GM13977 (cell line): ENCODE measurements at regions not wholly inside any gene's neighbourhood (a gene's known extent, or its start where the extent isn't known, plus 50 kb on each side); places are given as distances from the start of the nearest gene placed in this dataset.

ENCODE experiments used
- DNase-seq: peaks from one replicate; pipeline ENCODE4 v3.0.0; 2012; ENCODE audit warnings: low spot score
- CTCF ChIP-seq: IDR thresholded peaks from 2 replicates; pipeline ENCODE4 v1.5.1; 2012; ENCODE audit warnings: mild to moderate bottlenecking, control low read depth; ENCODE audit not compliant: insufficient read depth; ENCODE audit errors: extremely low read depth, missing control alignments
- in situ Hi-C: fragments of 300-500 bp; cut with MboI; formaldehyde crosslinking; loops from one replicate; pipeline ENCODE4 v1.12.0; 2022; ENCODE audit warnings: low sequenced_read_pairs, low pct_unique_long_range_greater_than_20kb, mixed read lengths, inconsistent platforms; ENCODE audit not compliant: unreplicated experiment

GRCh38 chr15:39021341-39021740 is 456.7 kb upstream of the RASGRP1 start:
- in situ Hi-C loops: no loop called here
- no peak for TF ChIP-seq CTCF
- no peak for DNase-seq

- no peak for DNase-seq
- in situ Hi-C loops: no loop called here
- no peak for TF ChIP-seq CTCF
These were observed 458.1 kb upstream of the RASGRP1 start for GRCh38 chr15:39022532-39023305.

DNA sequence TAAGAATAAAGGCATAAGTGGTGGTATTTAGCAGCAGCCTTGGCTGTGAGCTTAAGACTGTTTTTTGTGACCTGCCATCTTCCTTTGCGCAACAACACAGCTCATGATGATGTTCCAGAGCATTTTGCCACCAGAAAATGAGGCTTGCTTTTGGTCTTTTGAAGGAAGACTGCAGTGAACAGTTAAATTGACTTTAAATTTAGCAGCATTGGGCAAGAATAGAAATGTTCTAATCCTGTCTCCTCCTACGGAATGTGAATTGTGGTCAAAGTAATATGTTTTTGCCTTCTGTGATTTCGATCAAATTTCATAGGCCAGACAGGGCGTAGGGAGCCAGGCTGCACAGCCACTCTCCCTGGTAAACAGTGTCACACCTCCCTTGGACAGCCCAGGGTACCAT is 460.7 kb upstream of the RASGRP1 start:
- in situ Hi-C loops: no loop called here
- TF ChIP-seq CTCF: no peak
- no peak for DNase-seq

DNA sequence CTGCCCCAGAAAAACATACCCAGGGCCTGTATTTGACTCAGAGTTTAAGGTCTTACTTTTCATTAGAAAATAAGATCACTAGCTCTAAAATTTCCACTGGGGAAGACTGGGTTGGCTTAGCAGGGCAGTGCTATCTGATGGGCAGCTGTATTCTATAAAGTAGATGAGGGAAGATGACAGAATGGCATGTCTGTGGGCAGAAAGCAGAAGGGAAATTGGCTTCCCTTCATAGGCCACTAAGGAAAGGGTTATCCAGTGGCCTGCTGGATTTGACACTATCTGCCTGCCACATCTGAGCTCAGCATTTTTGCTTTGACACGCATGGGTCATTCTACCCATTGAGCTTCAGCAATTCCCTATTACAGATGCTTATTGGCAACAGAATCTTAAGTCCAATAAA is 461.3 kb upstream of the RASGRP1 start:
- DNase-seq: no peak
- TF ChIP-seq CTCF: no peak
- in situ Hi-C loops: no loop called here

- no peak for DNase-seq
- no peak for TF ChIP-seq CTCF
- in situ Hi-C loops: no loop called here
These were observed 463.5 kb upstream of the RASGRP1 start for GRCh38 chr15:39028069-39028468.

DNA sequence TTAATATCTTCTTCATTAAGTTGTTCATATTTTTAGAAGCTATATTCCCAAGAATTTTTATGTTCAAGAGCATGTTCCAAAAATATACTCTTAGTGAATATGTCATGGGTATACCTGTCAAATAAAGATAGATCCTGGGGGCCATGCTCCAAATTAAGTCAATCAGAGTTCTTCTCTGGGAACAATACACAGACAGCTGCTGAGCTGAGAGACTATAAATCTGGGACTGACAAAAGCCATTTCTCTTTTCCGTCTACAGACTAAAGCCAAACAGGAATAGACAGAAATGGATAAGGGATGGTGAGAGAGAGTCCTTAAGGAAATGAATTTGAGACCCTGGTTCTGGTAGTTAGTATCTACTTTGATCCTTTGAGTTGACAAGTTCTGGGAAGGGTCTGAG is 465.1 kb upstream of the RASGRP1 start:
- in situ Hi-C loops: no loop called here
- TF ChIP-seq CTCF: no peak
- DNase-seq: no peak
